IPS-NIHi7 (cell line): ENCODE measurements at regions not wholly inside any gene's neighbourhood (a gene's known extent, or its start where the extent isn't known, plus 50 kb on each side); places are given as distances from the start of the nearest gene placed in this dataset.

ENCODE experiments used
- DNase-seq: peaks from one replicate; pipeline ENCODE4 v3.0.0; 2012; ENCODE audit warnings: mixed read lengths; ENCODE audit errors: extremely low spot score

DNA sequence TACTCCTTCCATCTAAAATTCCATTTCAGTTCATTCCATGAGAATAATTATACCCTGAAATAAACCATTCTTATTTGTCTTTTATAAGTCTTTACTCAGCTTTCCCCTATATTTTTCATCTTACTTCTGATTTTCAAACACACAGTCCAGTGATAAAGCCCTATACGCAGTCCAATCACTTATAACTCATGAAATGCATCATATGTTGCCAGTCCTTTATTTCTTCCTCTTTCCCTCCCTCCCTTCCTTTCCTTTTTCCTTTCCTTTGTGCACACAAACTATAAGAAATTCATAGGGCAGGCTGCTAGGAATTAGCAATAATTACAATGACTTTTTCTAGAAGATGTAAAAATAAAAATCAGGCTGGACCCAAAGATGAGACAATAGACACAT, 58.8 kb upstream of the RPS23 start:
- DNase-seq = no peak

- no peak for DNase-seq
These were observed 58.2 kb upstream of the RPS23 start for GRCh38 chr5:82336226-82336958.

GRCh38 chr5:82335806-82336205, 57.7 kb upstream of the RPS23 start:
- no peak for DNase-seq

DNA sequence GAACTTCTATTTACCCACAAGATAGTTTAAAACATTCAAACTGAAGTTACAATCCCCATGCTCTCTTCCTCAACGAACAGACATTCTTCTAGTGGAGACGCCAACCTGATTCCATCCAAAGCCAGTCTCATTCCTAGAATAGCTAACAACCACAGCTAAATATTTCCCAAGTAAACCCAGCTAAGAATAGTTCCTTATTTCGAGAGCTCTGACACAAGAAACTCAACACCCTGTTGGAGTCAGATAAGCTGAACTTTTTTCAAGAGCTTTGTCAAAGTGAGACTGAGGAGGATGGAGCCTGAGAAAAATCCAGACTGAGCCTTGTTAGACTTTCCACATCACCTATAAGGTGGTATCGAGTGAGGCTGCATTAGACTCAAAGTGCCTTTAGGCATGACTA, 56.7 kb upstream of the RPS23 start:
- no peak for DNase-seq

GRCh38 chr5:82334085-82334692, 56.0 kb upstream of the RPS23 start:
- DNase-seq = no peak

GRCh38 chr5:82332886-82333615, 54.9 kb upstream of the RPS23 start:
- DNase-seq = no peak

DNA sequence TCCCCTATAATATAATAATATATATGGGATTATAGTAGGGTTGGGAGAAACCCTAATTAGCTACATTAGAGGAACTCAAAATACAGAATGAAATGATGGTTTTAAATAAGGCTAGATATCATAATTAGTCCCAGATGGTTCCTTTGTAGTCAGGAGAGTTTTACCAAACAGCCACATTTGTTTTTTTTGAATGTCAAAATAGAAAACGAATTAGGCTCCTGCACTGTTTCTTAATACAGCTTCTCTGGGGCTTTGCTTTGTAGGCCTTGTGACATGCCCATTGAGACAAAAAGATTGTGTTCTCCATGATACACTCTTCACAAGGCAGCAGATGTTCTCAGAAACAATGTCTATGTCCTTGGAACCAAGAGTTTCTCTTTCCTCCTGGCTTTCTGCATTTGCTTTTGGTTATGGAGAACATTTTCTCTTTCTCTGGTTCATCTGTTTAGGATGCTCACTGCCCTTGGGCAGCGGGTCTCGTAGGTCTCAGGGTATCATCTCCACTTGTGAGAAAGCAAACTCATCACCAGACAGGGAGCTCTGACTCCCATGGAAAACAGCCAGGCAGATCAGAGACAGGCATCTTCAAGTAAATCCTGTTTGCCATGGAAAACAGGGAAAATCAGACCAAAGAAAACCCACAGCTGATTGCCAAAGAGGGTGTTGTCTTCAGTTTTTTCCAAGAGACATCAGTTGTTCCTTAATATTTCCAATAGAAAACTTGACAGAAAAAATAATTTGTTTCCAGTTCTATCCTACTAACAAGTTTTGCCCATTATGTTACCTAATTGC, 54.1 kb upstream of the RPS23 start:
- no peak for DNase-seq

DNA sequence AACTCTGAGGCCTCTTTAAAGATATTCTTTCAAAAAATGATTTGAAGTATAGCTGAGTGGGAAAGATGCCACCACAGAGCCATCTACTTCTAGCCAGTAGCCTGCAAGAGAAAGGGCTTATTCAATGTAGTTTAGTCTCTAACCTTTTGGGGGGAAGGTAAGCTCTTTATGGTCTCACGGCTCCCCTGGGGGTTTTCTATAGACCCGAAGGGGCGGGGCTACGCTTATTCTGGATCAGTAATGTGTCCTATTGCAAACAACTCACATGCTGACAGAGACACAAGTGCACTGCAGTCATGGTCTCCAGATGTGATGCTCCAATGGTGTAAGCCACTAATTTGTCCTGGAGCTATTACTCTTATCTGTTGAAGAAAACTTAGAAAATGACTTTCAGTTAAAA, 53.4 kb upstream of the RPS23 start:
- DNase-seq = no peak

DNA sequence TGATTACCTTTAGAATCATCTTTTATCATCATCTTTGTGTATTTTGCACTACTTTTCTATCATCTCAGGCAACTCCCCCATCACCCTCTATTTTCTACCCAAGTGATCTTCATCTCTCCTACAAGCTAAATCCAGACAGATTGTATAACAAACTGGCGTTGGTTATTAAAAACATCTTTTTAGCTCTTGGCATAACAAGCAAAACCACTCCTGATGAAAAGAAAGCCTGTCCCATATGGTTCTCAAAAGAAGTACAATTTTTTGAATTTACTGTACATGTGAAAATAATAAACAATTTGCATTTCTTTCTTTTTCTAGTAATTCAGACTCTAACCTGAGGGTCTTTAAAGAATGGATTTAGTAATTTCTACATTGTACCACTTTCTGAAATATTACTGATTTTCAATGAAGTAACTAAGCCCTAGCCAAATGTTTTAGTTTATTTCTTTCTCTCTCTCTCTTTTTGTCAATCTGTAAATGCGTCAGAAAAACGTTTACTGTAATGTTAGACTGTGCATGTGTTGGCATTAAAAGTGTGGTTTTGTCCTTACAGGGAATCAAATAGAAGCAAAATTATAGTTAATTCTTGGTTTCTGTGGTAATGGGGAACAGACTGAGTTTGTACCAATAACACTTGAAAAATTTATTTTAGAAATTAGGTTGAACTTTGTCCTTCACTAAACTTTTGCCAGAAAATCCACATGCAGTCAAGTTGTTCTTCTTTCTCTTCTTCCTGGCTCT, 52.5 kb upstream of the RPS23 start:
- no peak for DNase-seq

DNA sequence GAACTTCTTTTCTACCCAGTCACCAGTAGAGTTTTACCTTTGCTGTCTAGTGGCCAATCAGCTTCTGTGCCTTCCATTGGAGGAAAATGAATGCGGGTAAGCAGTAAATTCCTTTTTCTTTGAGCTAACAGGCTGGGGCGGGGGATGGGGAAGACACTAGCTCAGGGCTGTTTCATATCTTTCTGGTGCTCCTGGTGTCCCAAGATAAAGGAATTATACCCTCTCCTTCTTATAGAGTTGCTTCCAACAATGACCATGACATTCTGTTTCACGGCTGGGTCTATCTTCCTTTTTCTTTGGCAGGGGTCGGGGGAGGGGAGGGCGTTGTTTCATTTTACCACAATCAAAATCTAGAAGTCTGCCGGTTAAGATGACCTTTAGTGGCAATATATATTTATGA, 51.2 kb upstream of the RPS23 start:
- DNase-seq = no peak
